PC-3 (cell line): ENCODE measurements at regions not wholly inside any gene's neighbourhood (a gene's known extent, or its start where the extent isn't known, plus 50 kb on each side); places are given as distances from the start of the nearest gene placed in this dataset.

Experiments
- EZH2phosphoT487 ChIP-seq: fragments of 300-600 bp; sonication (generic); IDR thresholded peaks from 2 replicates; pipeline ENCODE4 v1.6.1; 2018; ENCODE audit warnings: mild to moderate bottlenecking, antibody characterized with exemption, low read length, borderline replicate concordance
- TF ChIP-seq, protein P1 (sequence below): fragments of 300-600 bp; sonication (generic); conservative IDR thresholded peaks from 2 replicates; pipeline ENCODE4 v1.5.1; 2017; ENCODE audit warnings: antibody characterized with exemption, low read depth, mild to moderate bottlenecking, low read length

DNA sequence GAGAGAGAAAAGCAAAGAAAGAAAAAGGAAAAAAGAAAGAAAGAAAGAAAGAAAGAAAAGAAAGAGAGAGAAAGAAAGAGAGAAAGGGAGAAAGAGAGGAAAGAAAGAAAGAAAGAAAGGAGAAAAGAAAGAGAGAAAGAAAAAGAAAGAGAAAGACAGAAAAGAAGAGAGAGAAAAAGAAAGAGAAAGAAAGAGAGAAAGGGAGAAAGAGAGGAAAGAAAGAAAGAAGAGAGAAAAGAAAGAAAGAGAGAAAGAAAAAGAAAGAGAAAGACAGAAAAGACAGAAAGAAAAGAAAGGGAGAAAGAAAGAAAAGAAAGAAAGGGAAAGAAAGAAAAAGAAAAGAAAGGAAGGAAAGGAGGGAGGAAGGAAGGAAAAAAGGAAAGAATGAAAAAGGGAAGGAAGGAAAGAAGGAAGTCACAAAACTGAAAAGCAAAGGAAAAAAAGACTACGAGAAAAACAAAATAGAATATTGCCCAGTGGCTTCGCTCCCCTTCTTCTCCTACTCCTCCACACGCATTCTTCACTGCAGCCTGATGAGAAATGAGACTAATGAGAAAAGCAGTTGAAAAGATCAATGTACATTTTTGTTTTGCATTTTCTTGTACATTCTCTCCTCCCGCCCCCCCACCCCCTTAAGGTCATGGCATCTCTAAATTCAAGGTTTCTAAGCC, 170.0 kb downstream of the SOD2 start:
- TF ChIP-seq, protein P1, sequence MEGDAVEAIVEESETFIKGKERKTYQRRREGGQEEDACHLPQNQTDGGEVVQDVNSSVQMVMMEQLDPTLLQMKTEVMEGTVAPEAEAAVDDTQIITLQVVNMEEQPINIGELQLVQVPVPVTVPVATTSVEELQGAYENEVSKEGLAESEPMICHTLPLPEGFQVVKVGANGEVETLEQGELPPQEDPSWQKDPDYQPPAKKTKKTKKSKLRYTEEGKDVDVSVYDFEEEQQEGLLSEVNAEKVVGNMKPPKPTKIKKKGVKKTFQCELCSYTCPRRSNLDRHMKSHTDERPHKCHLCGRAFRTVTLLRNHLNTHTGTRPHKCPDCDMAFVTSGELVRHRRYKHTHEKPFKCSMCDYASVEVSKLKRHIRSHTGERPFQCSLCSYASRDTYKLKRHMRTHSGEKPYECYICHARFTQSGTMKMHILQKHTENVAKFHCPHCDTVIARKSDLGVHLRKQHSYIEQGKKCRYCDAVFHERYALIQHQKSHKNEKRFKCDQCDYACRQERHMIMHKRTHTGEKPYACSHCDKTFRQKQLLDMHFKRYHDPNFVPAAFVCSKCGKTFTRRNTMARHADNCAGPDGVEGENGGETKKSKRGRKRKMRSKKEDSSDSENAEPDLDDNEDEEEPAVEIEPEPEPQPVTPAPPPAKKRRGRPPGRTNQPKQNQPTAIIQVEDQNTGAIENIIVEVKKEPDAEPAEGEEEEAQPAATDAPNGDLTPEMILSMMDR = no peak
- TF ChIP-seq EZH2phosphoT487 = no peak
